GM12865 (cell line): ENCODE measurements at regions not wholly inside any gene's neighbourhood (a gene's known extent, or its start where the extent isn't known, plus 50 kb on each side); places are given as distances from the start of the nearest gene placed in this dataset.

ENCODE experiments used
- DNase-seq: peaks from one replicate; pipeline ENCODE4 v3.0.0; 2010; ENCODE audit warnings: low read depth
- H3K4me3 ChIP-seq: 2 replicates; pipeline ENCODE4 v1.5.1; 2011; ENCODE audit warnings: mild to moderate bottlenecking, low read depth, low read length, control low read depth
- CTCF ChIP-seq: IDR thresholded peaks from 2 replicates; pipeline ENCODE4 v1.5.1; 2011; ENCODE audit warnings: low read length, control low read depth, low read depth, inconsistent platforms; ENCODE audit not compliant: insufficient read depth; ENCODE audit errors: missing control alignments

GRCh38 chr2:7289697-7290096 lies 372.5 kb downstream of the RNF144A start:
- H3K4me3 ChIP-seq = no peak overlapping the region
- no peak for TF ChIP-seq CTCF
- DNase-seq = no peak

- H3K4me3 ChIP-seq = no peak overlapping the region
- DNase-seq = no peak
- no peak for TF ChIP-seq CTCF
Measured at GRCh38 chr2:7292154-7292691, 375.0 kb downstream of the RNF144A start.

- H3K4me3 ChIP-seq = no peak overlapping the region
- no peak for DNase-seq
- TF ChIP-seq CTCF = no peak
Measured at GRCh38 chr2:7309582-7309981, 392.4 kb downstream of the RNF144A start.

- H3K4me3 ChIP-seq = no peak overlapping the region
- DNase-seq = no peak
- no peak for TF ChIP-seq CTCF
Measured at GRCh38 chr2:7324706-7325105, 407.5 kb downstream of the RNF144A start.

GRCh38 chr2:7325186-7325585 lies 408.0 kb downstream of the RNF144A start:
- no peak overlapping the region for H3K4me3 ChIP-seq
- TF ChIP-seq CTCF = no peak

GRCh38 chr2:7329465-7329864 lies 412.3 kb downstream of the RNF144A start:
- H3K4me3 ChIP-seq = no peak overlapping the region
- no peak for TF ChIP-seq CTCF
- DNase-seq = no peak

More at GRCh38 chr2:7325186-7325585, 408.0 kb downstream of the RNF144A start:
- no peak for DNase-seq

GRCh38 chr2:7333189-7333765 lies 416.1 kb downstream of the RNF144A start:
- TF ChIP-seq CTCF = no peak
- DNase-seq = no peak
- H3K4me3 ChIP-seq = no peak overlapping the region
